Heart right ventricle (tissue), 16 donors: ENCODE measurements at regions not wholly inside any gene's neighbourhood (a gene's known extent, or its start where the extent isn't known, plus 50 kb on each side); places are given as distances from the start of the nearest gene placed in this dataset.
A peak's percentile ranks its signal among the peaks of the same experiment; 100 is the strongest.

ENCODE experiments used
- ATAC-seq, 8 donors: fragments of 200-7000 bp; cut with Tn5 transposase; one replicate each; pipeline ENCODE4 v1.9.1; 2020; ENCODE audit warnings: mild to moderate bottlenecking in 8 of 8, moderate library complexity in 8 of 8, moderate number of reproducible peaks in 1 of 8
- DNase-seq, 2 donors: peaks; one replicate each; pipeline ENCODE4 v3.0.0-alpha.2; 2020
- H3K27ac ChIP-seq, 10 donors: fragments of 200-600 bp; sonication (generic) in 2 of 10; one replicate each; pipeline versions ENCODE4 v1.5.0 to v1.8.0; 2020 to 2022; ENCODE audit warnings: mild to moderate bottlenecking in 3 of 10
- H3K27me3 ChIP-seq, 7 donors: fragments of 200-600 bp; one replicate each; pipeline ENCODE4 v1.8.0; 2021 to 2022; ENCODE audit warnings: mild to moderate bottlenecking in 2 of 7
- H3K36me3 ChIP-seq, 9 donors: fragments of 200-600 bp; sonication (generic) in 1 of 9; one replicate each; pipeline versions ENCODE4 v1.5.0 to v1.8.0; 2020 to 2022; ENCODE audit warnings: mild to moderate bottlenecking in 2 of 9
- H3K4me1 ChIP-seq, 9 donors: fragments of 200-600 bp; sonication (generic) in 1 of 9; one replicate each; pipeline versions ENCODE4 v1.5.0 to v1.8.0; 2020 to 2022; ENCODE audit warnings: mild to moderate bottlenecking in 4 of 9
- H3K4me3 ChIP-seq, 10 donors: fragments of 200-600 bp; sonication (generic) in 2 of 10; one replicate each; pipeline versions ENCODE4 v1.5.0 to v1.8.0; 2020 to 2022; ENCODE audit warnings: mild to moderate bottlenecking in 7 of 10, moderate library complexity in 2 of 10
- H3K9me3 ChIP-seq, 11 donors: fragments of 200-600 bp in 10 of 11; sonication (generic) in 2 of 11; one replicate each; pipeline versions ENCODE4 v1.5.0 to v1.8.0; 2013 to 2022; ENCODE audit warnings: mild to moderate bottlenecking in 2 of 11, control low read depth in 1 of 11, moderate library complexity in 1 of 11
- CTCF ChIP-seq, 9 donors: fragments of 200-600 bp; sonication (generic) in 2 of 9; IDR thresholded peaks; one replicate each; pipeline versions ENCODE4 v1.5.0 to v1.8.0; 2021 to 2022; ENCODE audit warnings: antibody characterized with exemption in 9 of 9, mild to moderate bottlenecking in 5 of 9, moderate library complexity in 1 of 9
- WGBS, 2 donors: extraction: QIAGEN DNeasy Blood & Tissue Kit; methylation state at CpG; one replicate each; pipeline ENCODE4 v1.1.7; 2013; ENCODE audit warnings: inconsistent platforms in 1 of 2; 5-methylcytosine and 5-hydroxymethylcytosine counted together
- intact Hi-C, 10 donors: fragments of 100-400 bp; cut with DNase I; formaldehyde crosslinking; loops; one replicate each; pipeline versions ENCODE4 v1.11.1 to v1.14.2; 2022
- donor health status: Arrhythmogenic right ventricular cardiomyopathy.
- donor health status: ischemic (EF 13 %, LVEDD 7.1; RV severe dilation, severe dysfunction).
- donor health status: healthy with polysubstance abuse.
- donor health status: DM: no; HTN: yes; CAD: no.
- donor health status: DM: no; HTN: no; CAD: no.
- donor health status: ischemic (EF 25% LVEDD 6.9; RV normal size, moderate dysfunction).
- donor health status: ischemic (EF 25% LVEDD 5.7; RV mildly dilated, moderate dysfunction).
- donor health status: healthy.
- donor health status: DM: yes; HTN: yes; CAD: no.
- donor health status: Ischemic cardiomyopathy.
- donor health status: ischemic (EF 35%, LVEDD 5.7; RV mildly dilated, moderate dysfunction).
- donor health status: nonischemic (EF 11% LVEDD 7.7; RV severe dilation, severe dysfunction).
- donor health status: DM: yes; HTN: yes; CAD: no.
- donor health status: PGD.
- donor health status: ischemic (EF 29% LVEDD 5.4; RV normal size, mild dysfunction).
- donor health status: nonischemic (EF 23%, LVEDD 6.1; RV moderate dilation, normal function).

DNA sequence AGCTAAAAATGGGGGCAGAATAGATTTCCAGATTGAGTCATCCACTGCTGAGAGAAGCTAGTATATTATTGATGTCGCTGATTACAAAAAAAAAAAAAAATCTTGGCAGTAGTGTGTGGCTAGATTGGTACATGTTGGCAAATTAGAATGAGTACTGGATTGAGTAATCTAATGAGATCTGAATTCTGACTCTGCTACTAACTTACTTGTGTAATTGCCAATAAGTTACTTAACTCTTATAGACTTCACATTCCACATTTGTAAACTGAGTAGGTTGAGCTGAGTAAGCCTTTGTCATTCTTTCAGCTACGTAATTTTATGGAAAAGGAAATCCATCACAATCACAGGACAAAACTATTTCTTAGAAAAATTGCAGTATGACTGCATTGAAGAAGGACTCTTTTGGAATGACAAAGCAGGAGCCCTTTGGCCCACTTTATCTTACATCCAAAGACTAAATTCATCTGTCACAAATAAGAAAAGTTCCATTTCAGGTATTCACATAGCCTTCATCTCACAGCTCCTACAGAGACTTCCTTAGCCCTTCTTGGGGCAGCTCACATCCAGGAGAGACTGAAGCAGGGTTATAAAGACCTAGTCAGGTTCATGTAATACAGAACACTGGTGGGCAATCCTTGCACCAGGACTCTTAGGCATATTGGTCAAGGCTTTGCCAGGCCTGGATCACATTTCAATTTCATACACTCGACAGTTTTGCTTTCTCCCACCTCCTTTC, 197.3 kb upstream of the CPNE8 start:
- no peak for DNase-seq
- peaks cover 0 to 4% (median 0%) of the 10 kb centered on the region in 7 donors for H3K27me3 ChIP-seq
- no peaks in the 10 kb centered on the region for H3K36me3 ChIP-seq
- 88 to 89% methylated on average over 3 of the region's 3 CpGs for WGBS, 2 donors
- H3K4me3 ChIP-seq, result no peak overlapping the region
- no peak overlapping the region for H3K27ac ChIP-seq
- TF ChIP-seq CTCF (IDR thresholded peaks at IDR 0.05), result no peak
- H3K9me3 ChIP-seq, result no peaks in the 10 kb centered on the region
- no peaks in the 10 kb centered on the region for H3K4me1 ChIP-seq
- peak in 1 of 8 donors; percentile 11 for ATAC-seq
- intact Hi-C loops, result loop anchor here (1.0 to 10.0 kb wide), 8 partner anchors 180 to 968 kb away; partner anchors contain the start of gene CPNE8 (in 4 of the 10)

- no peaks in the 10 kb centered on the region for H3K4me1 ChIP-seq
- ATAC-seq (no peak), DNase-seq (no peak)
- no peak overlapping the region for H3K4me3 ChIP-seq
- H3K27ac ChIP-seq, result no peak overlapping the region
- no peaks in the 10 kb centered on the region for H3K9me3 ChIP-seq
- intact Hi-C loops, result no loop called here
- H3K27me3 ChIP-seq, result peaks cover 0 to 19% (median 8%) of the 10 kb centered on the region in 7 donors
- no peak for TF ChIP-seq CTCF (IDR thresholded peaks at IDR 0.05)
- H3K36me3 ChIP-seq, result no peaks in the 10 kb centered on the region
- 67 to 70% methylated on average over 2 of the region's 2 CpGs for WGBS, 2 donors
Measured at GRCh38 chr12:39095636-39096330, 190.4 kb upstream of the CPNE8 start.

- intact Hi-C loops, result no loop called here
- TF ChIP-seq CTCF (IDR thresholded peaks at IDR 0.05), result no peak
- peaks cover 0 to 3% (median 0%) of the 10 kb centered on the region in 7 donors for H3K27me3 ChIP-seq
- WGBS, 2 donors, result 84 to 88% methylated on average over 1 of the region's 1 CpG
- H3K9me3 ChIP-seq, result no peaks in the 10 kb centered on the region
- DNase-seq (no peak), ATAC-seq (no peak)
- H3K4me3 ChIP-seq, result no peak overlapping the region
- no peaks in the 10 kb centered on the region for H3K4me1 ChIP-seq
- H3K36me3 ChIP-seq, result no peaks in the 10 kb centered on the region
- no peak overlapping the region for H3K27ac ChIP-seq
Measured at GRCh38 chr12:39081910-39082309, 176.5 kb upstream of the CPNE8 start.

- Histone ChIP-seq H3K27me3 (peaks cover 0 to 3% (median 0%) of the 10 kb centered on the region in 7 donors), H3K4me1 (no peaks in the 10 kb centered on the region), H3K4me3 (no peak overlapping the region), H3K36me3 (no peaks in the 10 kb centered on the region), H3K27ac (no peak overlapping the region), H3K9me3 (no peaks in the 10 kb centered on the region)
- no peak for ATAC-seq
- DNase-seq, result no peak
- intact Hi-C loops, result loop anchor here in 1 of 10 donors (5.0 kb wide), 1 partner anchor 50 kb away; no protein-coding TSS in a partner anchor
- WGBS, 2 donors, result 57 to 74% methylated on average over 2 of the region's 2 CpGs
- no peak for TF ChIP-seq CTCF (IDR thresholded peaks at IDR 0.05)
Measured at GRCh38 chr12:39077226-39077625, 171.8 kb upstream of the CPNE8 start.
